ENCODE measurements at regions not wholly inside any gene's neighbourhood (a gene's known extent, or its start where the extent isn't known, plus 50 kb on each side); places are given as distances from the start of the nearest gene placed in this dataset.

DNA sequence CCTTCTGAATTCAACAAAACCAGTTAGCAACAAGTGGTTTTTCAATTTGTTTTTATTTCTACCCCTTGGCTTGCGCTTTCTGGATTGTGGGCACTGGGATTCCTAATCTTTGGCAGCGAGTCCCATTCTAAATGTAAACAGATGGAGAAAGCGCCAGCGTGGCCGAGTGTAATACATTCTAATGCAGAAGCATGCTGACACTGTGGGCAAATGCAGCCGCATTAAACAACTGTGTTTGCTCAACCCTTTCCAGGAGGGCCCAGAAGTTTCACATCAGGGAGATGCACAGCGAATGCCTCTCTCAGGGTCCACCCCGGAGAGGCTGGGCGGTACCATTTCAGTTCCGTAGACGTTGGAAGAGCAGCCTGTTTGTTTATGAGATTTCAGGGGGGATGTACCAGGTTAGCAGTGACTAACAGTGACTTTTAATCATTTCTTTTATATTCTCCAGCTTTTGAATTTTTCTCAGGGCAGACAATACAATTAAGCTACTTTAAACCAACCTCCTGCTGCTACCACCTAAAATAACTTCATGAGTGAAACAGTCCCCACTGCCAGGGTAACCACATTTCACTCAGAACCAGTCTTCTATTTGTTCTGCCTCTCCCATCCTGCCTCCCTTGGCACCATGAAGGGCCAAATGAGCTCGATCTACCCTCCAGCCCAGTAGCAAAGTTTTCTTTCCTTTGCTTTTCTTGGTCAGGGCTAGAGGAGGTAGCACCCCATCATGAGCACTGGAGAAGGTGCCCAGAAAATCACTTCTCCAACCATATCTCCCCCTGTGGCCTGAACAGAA is 164.2 kb upstream of the ITGB1 start:
- no peak for DNase-seq
- intact Hi-C loops (cut with DNase I; ENCODE audit: low total_unique reads), result no loop called here

DNA sequence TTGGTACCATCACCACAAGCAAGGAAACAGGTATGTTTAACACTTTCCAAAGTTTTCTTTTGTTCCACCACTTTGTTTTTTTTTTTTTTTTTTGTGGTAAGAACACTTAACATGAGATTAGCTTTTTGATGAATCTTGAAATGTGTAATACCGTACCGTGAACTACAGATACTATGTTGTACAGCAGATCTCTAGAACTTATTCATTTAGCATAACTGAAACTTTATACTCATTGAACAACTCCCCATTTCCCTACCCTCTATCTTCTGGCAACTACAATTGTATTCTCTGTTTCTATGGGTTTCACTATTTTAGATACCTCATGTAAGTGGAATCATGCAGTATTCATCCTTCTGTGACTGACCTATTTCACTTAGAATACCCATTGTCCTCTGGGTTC is 162.7 kb upstream of the ITGB1 start:
- intact Hi-C loops (cut with DNase I; ENCODE audit: low total_unique reads), result no loop called here
- H3K4me3 ChIP-seq, result no peak overlapping the region
- H3K9me3 ChIP-seq, result no peaks in the 10 kb centered on the region
- DNase-seq, result no peak
- no peaks in the 10 kb centered on the region for H3K27me3 ChIP-seq
- TF ChIP-seq CTCF (IDR thresholded peaks at IDR 0.05) (no peak), POLR2AphosphoS5 (IDR thresholded peaks at IDR 0.05) (no peak), EP300 (IDR thresholded peaks at IDR 0.05; ENCODE audit: low read depth) (no peak), POLR2A (IDR thresholded peaks at IDR 0.05) (no peak)
- WGBS, 2 donors (ENCODE audit: low coverage in 1 of 2), result 79 to 83% methylated on average over 2 of the region's 2 CpGs
- no peaks in the 10 kb centered on the region for H3K36me3 ChIP-seq
- in situ Hi-C loops (cut with MboI; ENCODE audit: low pct_ligation_motif_present in 1 of 4, low pct_unique_long_range_greater_than_20kb in 1 of 4, low sequenced_read_pairs in 3 of 4), result no loop called here
- no peak overlapping the region for H3K27ac ChIP-seq
- no peaks in the 10 kb centered on the region for H3K4me1 ChIP-seq

More for the DNA sequence above, 164.2 kb upstream of the ITGB1 start:
- no peaks in the 10 kb centered on the region for H3K27me3 ChIP-seq
- TF ChIP-seq CTCF (IDR thresholded peaks at IDR 0.05), result no peak
- no peak for TF ChIP-seq EP300 (IDR thresholded peaks at IDR 0.05; ENCODE audit: low read depth)
- no peak for TF ChIP-seq POLR2A (IDR thresholded peaks at IDR 0.05)
- no peak for TF ChIP-seq POLR2AphosphoS5 (IDR thresholded peaks at IDR 0.05)
- H3K9me3 ChIP-seq, result no peaks in the 10 kb centered on the region
- no peak overlapping the region for H3K4me3 ChIP-seq
- no peaks in the 10 kb centered on the region for H3K36me3 ChIP-seq
- in situ Hi-C loops (cut with MboI; ENCODE audit: low pct_ligation_motif_present in 1 of 4, low pct_unique_long_range_greater_than_20kb in 1 of 4, low sequenced_read_pairs in 3 of 4), result no loop called here
- no peaks in the 10 kb centered on the region for H3K4me1 ChIP-seq
- no peak overlapping the region for H3K27ac ChIP-seq
- 51 to 65% methylated on average over 7 to 12 of the region's 12 CpGs for WGBS, 2 donors (ENCODE audit: low coverage in 1 of 2)

GRCh38 chr10:33120275-33120674 is 162.2 kb upstream of the ITGB1 start:
- Histone ChIP-seq H3K4me1 (no peaks in the 10 kb centered on the region), H3K9me3 (no peaks in the 10 kb centered on the region), H3K27ac (no peak overlapping the region), H3K4me3 (no peak overlapping the region), H3K27me3 (no peaks in the 10 kb centered on the region), H3K36me3 (no peaks in the 10 kb centered on the region)
- WGBS, 2 donors (ENCODE audit: low coverage in 1 of 2), result 82% methylated on average over 3 of the region's 3 CpGs; no CpG with 5 or more reads in 1 of the 2 donors
- in situ Hi-C loops (cut with MboI; ENCODE audit: low pct_ligation_motif_present in 1 of 4, low pct_unique_long_range_greater_than_20kb in 1 of 4, low sequenced_read_pairs in 3 of 4) (no loop called here), intact Hi-C loops (cut with DNase I; ENCODE audit: low total_unique reads) (no loop called here)
- no peak for TF ChIP-seq POLR2AphosphoS5 (IDR thresholded peaks at IDR 0.05)
- TF ChIP-seq EP300 (IDR thresholded peaks at IDR 0.05; ENCODE audit: low read depth), result no peak
- TF ChIP-seq CTCF (IDR thresholded peaks at IDR 0.05), result no peak
- no peak for TF ChIP-seq POLR2A (IDR thresholded peaks at IDR 0.05)
- no peak for DNase-seq

GRCh38 chr10:33117816-33118215 is 159.8 kb upstream of the ITGB1 start:
- 94% methylated on average over 6 of the region's 6 CpGs; no CpG with 5 or more reads in 1 of the 2 donors for WGBS, 2 donors (ENCODE audit: low coverage in 1 of 2)
- H3K4me3 ChIP-seq, result no peak overlapping the region
- no peaks in the 10 kb centered on the region for H3K36me3 ChIP-seq
- intact Hi-C loops (cut with DNase I; ENCODE audit: low total_unique reads) (no loop called here), in situ Hi-C loops (cut with MboI; ENCODE audit: low pct_ligation_motif_present in 1 of 4, low pct_unique_long_range_greater_than_20kb in 1 of 4, low sequenced_read_pairs in 3 of 4) (no loop called here)
- H3K27me3 ChIP-seq, result no peaks in the 10 kb centered on the region
- no peaks in the 10 kb centered on the region for H3K9me3 ChIP-seq
- H3K27ac ChIP-seq, result no peak overlapping the region
- no peaks in the 10 kb centered on the region for H3K4me1 ChIP-seq
- DNase-seq, result no peak
- TF ChIP-seq CTCF (IDR thresholded peaks at IDR 0.05) (no peak), EP300 (IDR thresholded peaks at IDR 0.05; ENCODE audit: low read depth) (no peak), POLR2AphosphoS5 (IDR thresholded peaks at IDR 0.05) (no peak), POLR2A (IDR thresholded peaks at IDR 0.05) (no peak)
